Ishikawa (cell line): ENCODE measurements at regions not wholly inside any gene's neighbourhood (a gene's known extent, or its start where the extent isn't known, plus 50 kb on each side); places are given as distances from the start of the nearest gene placed in this dataset.

Experiments
- CEBPB ChIP-seq: IDR thresholded peaks from 2 replicates; pipeline ENCODE4 v1.6.1; 2012
- CREB1 ChIP-seq: IDR thresholded peaks from 2 replicates; pipeline ENCODE4 v1.6.1; 2012; ENCODE audit warnings: low read depth
- EGR1 ChIP-seq: IDR thresholded peaks from 2 replicates; pipeline ENCODE4 v1.6.1; 2012
- EP300 ChIP-seq: IDR thresholded peaks from 2 replicates; pipeline ENCODE4 v1.6.1; 2012; ENCODE audit warnings: borderline replicate concordance
- FOXM1 ChIP-seq: IDR thresholded peaks from 2 replicates; pipeline ENCODE4 v1.6.1; 2012; ENCODE audit warnings: low read depth, borderline replicate concordance
- NFIC ChIP-seq: IDR thresholded peaks from 2 replicates; pipeline ENCODE4 v1.6.1; 2012
- RAD21 ChIP-seq: IDR thresholded peaks from 2 replicates; pipeline ENCODE4 v1.6.1; 2012; ENCODE audit warnings: low read depth
- REST ChIP-seq: IDR thresholded peaks from 2 replicates; pipeline ENCODE4 v1.6.1; 2012; ENCODE audit warnings: low read depth, mild to moderate bottlenecking
- TAF1 ChIP-seq: IDR thresholded peaks from 2 replicates; pipeline ENCODE4 v1.6.1; 2012; ENCODE audit warnings: low read depth, mild to moderate bottlenecking
- TCF12 ChIP-seq: IDR thresholded peaks from 2 replicates; pipeline ENCODE4 v1.6.1; 2012; ENCODE audit warnings: low read depth
- YY1 ChIP-seq: IDR thresholded peaks from 2 replicates; pipeline ENCODE4 v1.6.1; 2012; ENCODE audit warnings: low read depth
- ZBTB7A ChIP-seq: IDR thresholded peaks from 2 replicates; pipeline ENCODE4 v1.6.1; 2012; ENCODE audit warnings: low read depth
- TF ChIP-seq, protein P1 (sequence below): IDR thresholded peaks from 2 replicates; pipeline ENCODE4 v1.6.1; 2012

DNA sequence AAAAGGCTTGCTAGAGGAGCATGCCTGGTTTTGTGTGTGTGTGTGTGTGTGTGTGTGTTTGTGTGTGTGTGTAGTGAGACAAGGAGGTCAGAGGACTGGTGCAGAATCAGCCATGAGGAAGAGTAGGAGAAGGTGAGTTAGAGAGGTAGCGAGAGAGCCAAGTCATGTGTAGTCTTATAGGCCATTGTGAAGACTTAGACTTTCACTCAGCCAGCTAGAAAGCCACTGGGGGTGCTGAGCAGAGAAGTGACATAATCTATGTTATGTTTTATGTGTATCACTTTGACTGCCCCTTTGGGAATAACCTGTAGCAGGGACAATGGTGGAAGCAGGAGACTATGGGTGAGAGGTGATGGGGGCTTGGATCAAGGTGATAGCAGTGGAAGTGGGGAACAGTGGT, 180.5 kb upstream of the CLINT1 start:
- no peak for TF ChIP-seq EP300
- no peak for TF ChIP-seq YY1
- no peak for TF ChIP-seq EGR1
- TF ChIP-seq CREB1: no peak
- TF ChIP-seq FOXM1: no peak
- no peak for TF ChIP-seq TCF12
- TF ChIP-seq CEBPB: no peak
- TF ChIP-seq, protein P1, sequence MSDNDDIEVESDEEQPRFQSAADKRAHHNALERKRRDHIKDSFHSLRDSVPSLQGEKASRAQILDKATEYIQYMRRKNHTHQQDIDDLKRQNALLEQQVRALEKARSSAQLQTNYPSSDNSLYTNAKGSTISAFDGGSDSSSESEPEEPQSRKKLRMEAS: no peak
- TF ChIP-seq ZBTB7A: no peak
- TF ChIP-seq TAF1: no peak
- no peak for TF ChIP-seq RAD21
- no peak for TF ChIP-seq REST
- TF ChIP-seq NFIC: no peak
